CD4-positive, alpha-beta T cell treated with Interleukin-6 for 4 hours (primary cell): ENCODE measurements at regions not wholly inside any gene's neighbourhood (a gene's known extent, or its start where the extent isn't known, plus 50 kb on each side); places are given as distances from the start of the nearest gene placed in this dataset.

Source experiments
- DNase-seq: peaks from one replicate; pipeline ENCODE4 v3.0.0-alpha.2; 2020; ENCODE audit warnings: mixed read lengths

GRCh38 chr4:137663251-137664045 is 131.2 kb upstream of the PCDH18 start:
- DNase-seq: no peak

- no peak for DNase-seq
Observed at GRCh38 chr4:137661693-137662092, 129.4 kb upstream of the PCDH18 start.

- no peak for DNase-seq
Observed at GRCh38 chr4:137660211-137660610, 127.9 kb upstream of the PCDH18 start.

- DNase-seq: no peak
Observed at GRCh38 chr4:137659431-137659830, 127.1 kb upstream of the PCDH18 start.

- no peak for DNase-seq
Observed at GRCh38 chr4:137656661-137657060, 124.4 kb upstream of the PCDH18 start.

GRCh38 chr4:137655302-137655701 is 123.0 kb upstream of the PCDH18 start:
- DNase-seq: no peak

GRCh38 chr4:137651128-137651527 is 118.8 kb upstream of the PCDH18 start:
- DNase-seq: no peak

GRCh38 chr4:137649711-137650450 is 117.6 kb upstream of the PCDH18 start:
- no peak for DNase-seq

GRCh38 chr4:137648531-137648930 is 116.2 kb upstream of the PCDH18 start:
- DNase-seq: no peak

- DNase-seq: no peak
Observed at GRCh38 chr4:137647375-137647774, 115.1 kb upstream of the PCDH18 start.

GRCh38 chr4:137644201-137644600 is 111.9 kb upstream of the PCDH18 start:
- no peak for DNase-seq

GRCh38 chr4:137641544-137641943 is 109.2 kb upstream of the PCDH18 start:
- DNase-seq: no peak

- DNase-seq: no peak
Observed at GRCh38 chr4:137640838-137641158, 108.5 kb upstream of the PCDH18 start.

GRCh38 chr4:137640156-137640837 is 108.0 kb upstream of the PCDH18 start:
- no peak for DNase-seq

- DNase-seq: no peak
Observed at GRCh38 chr4:137638934-137639333, 106.6 kb upstream of the PCDH18 start.

GRCh38 chr4:137635601-137636000 is 103.3 kb upstream of the PCDH18 start:
- DNase-seq: no peak

GRCh38 chr4:137635108-137635507 is 102.8 kb upstream of the PCDH18 start:
- no peak for DNase-seq

- no peak for DNase-seq
Observed at GRCh38 chr4:137632842-137633241, 100.5 kb upstream of the PCDH18 start.

- no peak for DNase-seq
Observed at GRCh38 chr4:137631605-137632004, 99.3 kb upstream of the PCDH18 start.

- DNase-seq: no peak
Observed at GRCh38 chr4:137630252-137630651, 98.0 kb upstream of the PCDH18 start.

GRCh38 chr4:137627739-137628460 is 95.6 kb upstream of the PCDH18 start:
- no peak for DNase-seq

GRCh38 chr4:137626942-137627738 is 94.8 kb upstream of the PCDH18 start:
- no peak for DNase-seq
